ENCODE measurements at regions not wholly inside any gene's neighbourhood (a gene's known extent, or its start where the extent isn't known, plus 50 kb on each side); places are given as distances from the start of the nearest gene placed in this dataset.

GRCh38 chr3:187490366-187490765, 122.2 kb downstream of the RTP4 start:
- H3K9me2 ChIP-seq (ENCODE audit: insufficient read depth, low read length): no peaks in the 10 kb centered on the region
- H3K79me2 ChIP-seq (replicated peaks; ENCODE audit: insufficient read depth, low read length): no peaks in the 10 kb centered on the region
- no peaks in the 10 kb centered on the region for H4K20me1 ChIP-seq (ENCODE audit: insufficient read depth)
- H3K27me3 ChIP-seq (ENCODE audit: insufficient read depth, low read depth, low read length): no peaks in the 10 kb centered on the region
- H3K27ac ChIP-seq (ENCODE audit: low read length): no peak overlapping the region
- H3K36me3 ChIP-seq (ENCODE audit: insufficient read depth, low read length): no peaks in the 10 kb centered on the region
- no peaks in the 10 kb centered on the region for H3K9me3 ChIP-seq (ENCODE audit: low read length)
- H3K4me2 ChIP-seq (ENCODE audit: low read length): no peak overlapping the region
- H3K4me3 ChIP-seq (ENCODE audit: low read length): no peak overlapping the region
- TF ChIP-seq MXI1 (conservative IDR thresholded peaks at IDR 0.05; ENCODE audit: poor library complexity, severe bottlenecking): no peak
- TF ChIP-seq EZH2 (IDR thresholded peaks at IDR 0.05; ENCODE audit: borderline replicate concordance, insufficient read depth, low read length, poor library complexity, severe bottlenecking): no peak
- TF ChIP-seq RAD21 (conservative IDR thresholded peaks at IDR 0.05): no peak
- TF ChIP-seq SMC3 (conservative IDR thresholded peaks at IDR 0.05; ENCODE audit: poor library complexity): no peak
- no peak for TF ChIP-seq TAF1 (IDR thresholded peaks at IDR 0.05; ENCODE audit: low read depth)
- TF ChIP-seq POLR2AphosphoS5 (IDR thresholded peaks at IDR 0.05): no peak
- TF ChIP-seq EP300 (conservative IDR thresholded peaks at IDR 0.05; ENCODE audit: poor library complexity, severe bottlenecking): no peak
- TF ChIP-seq REST (IDR thresholded peaks at IDR 0.05; ENCODE audit: borderline replicate concordance): no peak
- no peak for TF ChIP-seq CTCF (IDR thresholded peaks at IDR 0.05; ENCODE audit: poor library complexity, severe bottlenecking)
- no peaks in the 10 kb centered on the region for H3F3A ChIP-seq (ENCODE audit: insufficient read depth, low read length, poor library complexity, severe bottlenecking)
- no peak overlapping the region for H3K9ac ChIP-seq (ENCODE audit: low read length)
- no peak overlapping the region for H2AFZ ChIP-seq (ENCODE audit: low read depth, low read length)

GRCh38 chr3:187484547-187485295, 116.5 kb downstream of the RTP4 start:
- H3K27me3 ChIP-seq (ENCODE audit: insufficient read depth, low read depth, low read length): no peaks in the 10 kb centered on the region
- H3K27ac ChIP-seq (ENCODE audit: low read length): no peak overlapping the region
- H4K20me1 ChIP-seq (ENCODE audit: insufficient read depth): no peaks in the 10 kb centered on the region
- peaks cover 3% of the 10 kb centered on the region for H3F3A ChIP-seq (ENCODE audit: insufficient read depth, low read length, poor library complexity, severe bottlenecking)
- H3K4me3 ChIP-seq (ENCODE audit: low read length): no peak overlapping the region
- H3K79me2 ChIP-seq (replicated peaks; ENCODE audit: insufficient read depth, low read length): no peaks in the 10 kb centered on the region
- no peaks in the 10 kb centered on the region for H3K9me3 ChIP-seq (ENCODE audit: low read length)
- H3K36me3 ChIP-seq (ENCODE audit: insufficient read depth, low read length): no peaks in the 10 kb centered on the region
- H3K9ac ChIP-seq (ENCODE audit: low read length): no peak overlapping the region
- no peak overlapping the region for H3K4me2 ChIP-seq (ENCODE audit: low read length)
- H2AFZ ChIP-seq (ENCODE audit: low read depth, low read length): no peak overlapping the region
- H3K9me2 ChIP-seq (ENCODE audit: insufficient read depth, low read length): no peaks in the 10 kb centered on the region
- no peak for TF ChIP-seq EZH2 (IDR thresholded peaks at IDR 0.05; ENCODE audit: borderline replicate concordance, insufficient read depth, low read length, poor library complexity, severe bottlenecking)
- TF ChIP-seq REST (IDR thresholded peaks at IDR 0.05; ENCODE audit: borderline replicate concordance): no peak
